ENCODE measurements at regions not wholly inside any gene's neighbourhood (a gene's known extent, or its start where the extent isn't known, plus 50 kb on each side); places are given as distances from the start of the nearest gene placed in this dataset.

- TF ChIP-seq, protein P1, sequence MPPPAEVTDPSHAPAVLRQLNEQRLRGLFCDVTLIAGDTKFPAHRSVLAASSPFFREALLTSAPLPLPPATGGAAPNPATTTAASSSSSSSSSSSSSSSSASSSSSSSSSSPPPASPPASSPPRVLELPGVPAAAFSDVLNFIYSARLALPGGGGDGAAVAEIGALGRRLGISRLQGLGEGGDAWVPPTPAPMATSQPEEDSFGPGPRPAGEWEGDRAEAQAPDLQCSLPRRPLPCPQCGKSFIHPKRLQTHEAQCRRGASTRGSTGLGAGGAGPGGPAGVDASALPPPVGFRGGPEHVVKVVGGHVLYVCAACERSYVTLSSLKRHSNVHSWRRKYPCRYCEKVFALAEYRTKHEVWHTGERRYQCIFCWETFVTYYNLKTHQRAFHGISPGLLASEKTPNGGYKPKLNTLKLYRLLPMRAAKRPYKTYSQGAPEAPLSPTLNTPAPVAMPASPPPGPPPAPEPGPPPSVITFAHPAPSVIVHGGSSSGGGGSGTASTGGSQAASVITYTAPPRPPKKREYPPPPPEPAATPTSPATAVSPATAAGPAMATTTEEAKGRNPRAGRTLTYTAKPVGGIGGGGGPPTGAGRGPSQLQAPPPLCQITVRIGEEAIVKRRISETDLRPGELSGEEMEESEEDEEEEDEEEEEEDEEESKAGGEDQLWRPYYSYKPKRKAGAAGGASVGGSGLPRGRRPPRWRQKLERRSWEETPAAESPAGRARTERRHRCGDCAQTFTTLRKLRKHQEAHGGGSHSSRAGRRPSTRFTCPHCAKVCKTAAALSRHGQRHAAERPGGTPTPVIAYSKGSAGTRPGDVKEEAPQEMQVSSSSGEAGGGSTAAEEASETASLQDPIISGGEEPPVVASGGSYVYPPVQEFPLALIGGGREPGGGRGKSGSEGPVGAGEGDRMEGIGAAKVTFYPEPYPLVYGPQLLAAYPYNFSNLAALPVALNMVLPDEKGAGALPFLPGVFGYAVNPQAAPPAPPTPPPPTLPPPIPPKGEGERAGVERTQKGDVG (CRISPR knock-in tag; IDR thresholded peaks at IDR 0.05; ENCODE audit: borderline replicate concordance): no peak
- TF ChIP-seq ZNF784 (CRISPR knock-in tag; IDR thresholded peaks at IDR 0.05; ENCODE audit: borderline replicate concordance) (no peak), ZFYVE20 (CRISPR knock-in tag; IDR thresholded peaks at IDR 0.05; ENCODE audit: borderline replicate concordance, low read depth) (no peak), ZNF652 (CRISPR knock-in tag; IDR thresholded peaks at IDR 0.05; ENCODE audit: borderline replicate concordance, low read depth) (no peak)
Measured at GRCh38 chr21:36601362-36601761, 97.6 kb upstream of the SIM2 start (continued).

DNA sequence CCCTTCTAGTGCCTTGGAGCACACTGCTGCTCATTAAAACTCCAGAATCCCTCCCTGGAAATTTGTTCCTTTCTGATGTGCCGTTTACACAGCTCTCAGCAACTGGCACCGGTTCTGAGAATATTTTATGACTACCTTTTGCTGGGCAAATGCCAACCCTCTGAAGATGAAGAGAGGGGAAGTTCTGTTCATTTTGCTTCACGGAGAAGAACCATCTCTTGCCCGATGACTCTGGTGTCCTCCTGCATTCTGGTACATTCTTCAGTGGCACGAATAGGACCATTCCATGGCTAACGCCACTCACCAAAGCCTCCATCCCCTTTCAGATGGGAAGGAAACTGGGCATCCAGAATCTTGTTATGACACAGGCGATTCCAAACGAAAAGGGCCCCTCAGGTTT lies 96.2 kb upstream of the SIM2 start:
- no peaks in the 10 kb centered on the region for H4K20me1 ChIP-seq (ENCODE audit: insufficient read depth, low read length)
- H3K79me2 ChIP-seq (ENCODE audit: insufficient read depth, low read length): no peaks in the 10 kb centered on the region
- H3K4me1 ChIP-seq (ENCODE audit: insufficient read depth, low read length): no peaks in the 10 kb centered on the region
- BruUV-seq (replicated peaks): no TSS peak
- no peak overlapping the region for H3K4me3 ChIP-seq (replicated peaks in 1 of 3; ENCODE audit: insufficient read depth in 1 of 3, low read depth in 2 of 3, low read length in 3 of 3)
- H3K9ac ChIP-seq (ENCODE audit: insufficient read depth, low read depth, low read length): no peak overlapping the region
- H3K36me3 ChIP-seq (replicated peaks in 1 of 2; ENCODE audit: control insufficient read depth in 1 of 2, insufficient read depth in 2 of 2, low read length in 2 of 2): no peaks in the 10 kb centered on the region
- POLR2A ChIA-PET: no interaction called here
- H3K9me3 ChIP-seq (ENCODE audit: low read length): no peaks in the 10 kb centered on the region
- WGBS (ENCODE audit: low lambda C conversion rate): 21% methylated on average over 8 of the region's 8 CpGs
- H2AFZ ChIP-seq (ENCODE audit: low read length): no peak overlapping the region
- no peak for ATAC-seq
- H3K27me3 ChIP-seq (ENCODE audit: control insufficient read depth in 1 of 2, insufficient read depth in 2 of 2, low read length in 2 of 2): peaks cover 2 to 47% of the 10 kb centered on the region in 2 experiments; a peak in 2 of 5 replicates
- H3K4me2 ChIP-seq (ENCODE audit: low read depth, low read length): no peak overlapping the region
- CTCF ChIA-PET (ENCODE audit: low intra/inter-chr PET ratio, low total read pairs): no interaction called here
- H3K27ac ChIP-seq (ENCODE audit: extremely low read length, insufficient read depth, low read length): no peak overlapping the region
- intact Hi-C loops (cut with micrococcal nuclease; ENCODE audit: unreplicated experiment) (no loop called here), in situ Hi-C loops (cut with HindIII; ENCODE audit: extremely low pct_ligation_motif_present, low pct_unique_long_range_greater_than_20kb) (no loop called here)
- no peak for FAIRE-seq
- no peak for DNase-seq (ENCODE audit: low spot score)
- TF ChIP-seq ZNF790 (CRISPR knock-in tag; IDR thresholded peaks at IDR 0.05; ENCODE audit: borderline replicate concordance): no peak
- TF ChIP-seq ZNF557 (CRISPR knock-in tag; IDR thresholded peaks at IDR 0.05): no peak
- TF ChIP-seq, protein P2, sequence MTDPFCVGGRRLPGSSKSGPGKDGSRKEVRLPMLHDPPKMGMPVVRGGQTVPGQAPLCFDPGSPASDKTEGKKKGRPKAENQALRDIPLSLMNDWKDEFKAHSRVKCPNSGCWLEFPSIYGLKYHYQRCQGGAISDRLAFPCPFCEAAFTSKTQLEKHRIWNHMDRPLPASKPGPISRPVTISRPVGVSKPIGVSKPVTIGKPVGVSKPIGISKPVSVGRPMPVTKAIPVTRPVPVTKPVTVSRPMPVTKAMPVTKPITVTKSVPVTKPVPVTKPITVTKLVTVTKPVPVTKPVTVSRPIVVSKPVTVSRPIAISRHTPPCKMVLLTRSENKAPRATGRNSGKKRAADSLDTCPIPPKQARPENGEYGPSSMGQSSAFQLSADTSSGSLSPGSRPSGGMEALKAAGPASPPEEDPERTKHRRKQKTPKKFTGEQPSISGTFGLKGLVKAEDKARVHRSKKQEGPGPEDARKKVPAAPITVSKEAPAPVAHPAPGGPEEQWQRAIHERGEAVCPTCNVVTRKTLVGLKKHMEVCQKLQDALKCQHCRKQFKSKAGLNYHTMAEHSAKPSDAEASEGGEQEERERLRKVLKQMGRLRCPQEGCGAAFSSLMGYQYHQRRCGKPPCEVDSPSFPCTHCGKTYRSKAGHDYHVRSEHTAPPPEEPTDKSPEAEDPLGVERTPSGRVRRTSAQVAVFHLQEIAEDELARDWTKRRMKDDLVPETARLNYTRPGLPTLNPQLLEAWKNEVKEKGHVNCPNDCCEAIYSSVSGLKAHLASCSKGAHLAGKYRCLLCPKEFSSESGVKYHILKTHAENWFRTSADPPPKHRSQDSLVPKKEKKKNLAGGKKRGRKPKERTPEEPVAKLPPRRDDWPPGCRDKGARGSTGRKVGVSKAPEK (CRISPR knock-in tag; IDR thresholded peaks at IDR 0.05; ENCODE audit: borderline replicate concordance): no peak
- no peak for TF ChIP-seq ZNF232 (CRISPR knock-in tag; IDR thresholded peaks at IDR 0.05; ENCODE audit: borderline replicate concordance)
- TF ChIP-seq ZNF556 (CRISPR knock-in tag; IDR thresholded peaks at IDR 0.05; ENCODE audit: borderline replicate concordance): no peak
- TF ChIP-seq, protein P3, sequence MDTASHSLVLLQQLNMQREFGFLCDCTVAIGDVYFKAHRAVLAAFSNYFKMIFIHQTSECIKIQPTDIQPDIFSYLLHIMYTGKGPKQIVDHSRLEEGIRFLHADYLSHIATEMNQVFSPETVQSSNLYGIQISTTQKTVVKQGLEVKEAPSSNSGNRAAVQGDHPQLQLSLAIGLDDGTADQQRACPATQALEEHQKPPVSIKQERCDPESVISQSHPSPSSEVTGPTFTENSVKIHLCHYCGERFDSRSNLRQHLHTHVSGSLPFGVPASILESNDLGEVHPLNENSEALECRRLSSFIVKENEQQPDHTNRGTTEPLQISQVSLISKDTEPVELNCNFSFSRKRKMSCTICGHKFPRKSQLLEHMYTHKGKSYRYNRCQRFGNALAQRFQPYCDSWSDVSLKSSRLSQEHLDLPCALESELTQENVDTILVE (CRISPR knock-in tag; IDR thresholded peaks at IDR 0.05): no peak
- TF ChIP-seq MXD1 (CRISPR knock-in tag; IDR thresholded peaks at IDR 0.05): no peak
- no peak for TF ChIP-seq DNMT1 (CRISPR knock-in tag; IDR thresholded peaks at IDR 0.05)
- no peak for TF ChIP-seq MED13 (CRISPR knock-in tag; IDR thresholded peaks at IDR 0.05)
- no peak for TF ChIP-seq ZNF761 (CRISPR knock-in tag; conservative IDR thresholded peaks at IDR 0.05)
- TF ChIP-seq JARID2 (CRISPR knock-in tag; IDR thresholded peaks at IDR 0.05; ENCODE audit: insufficient replicate concordance): no peak
- no peak for TF ChIP-seq JUN (CRISPR knock-in tag; IDR thresholded peaks at IDR 0.05)

Measured in HepG2 (cell line).